ENCODE measurements at regions not wholly inside any gene's neighbourhood (a gene's known extent, or its start where the extent isn't known, plus 50 kb on each side); places are given as distances from the start of the nearest gene placed in this dataset.
A peak's percentile ranks its signal among the peaks of the same experiment; 100 is the strongest.

GRCh38 chr11:11710556-11710955, 88.8 kb upstream of the GALNT18 start:
- DNase-seq: peak; percentile 54

- DNase-seq: no peak
Observed at GRCh38 chr11:11709447-11710239, 87.8 kb upstream of the GALNT18 start.

- DNase-seq: no peak
Observed at GRCh38 chr11:11708256-11708655, 86.5 kb upstream of the GALNT18 start.

- DNase-seq: no peak
Observed at GRCh38 chr11:11706028-11706427, 84.2 kb upstream of the GALNT18 start.

GRCh38 chr11:11703885-11704284, 82.1 kb upstream of the GALNT18 start:
- DNase-seq: no peak

GRCh38 chr11:11701070-11701469, 79.3 kb upstream of the GALNT18 start:
- DNase-seq: no peak

GRCh38 chr11:11697796-11698195, 76.0 kb upstream of the GALNT18 start:
- DNase-seq: no peak

GRCh38 chr11:11691296-11692151, 69.7 kb upstream of the GALNT18 start:
- DNase-seq: no peak

GRCh38 chr11:11681536-11681935, 59.7 kb upstream of the GALNT18 start:
- no peak for DNase-seq

GRCh38 chr11:11677672-11678356, 56.0 kb upstream of the GALNT18 start:
- DNase-seq: no peak

- no peak for DNase-seq
Observed at GRCh38 chr11:11675671-11676181, 53.9 kb upstream of the GALNT18 start.

GRCh38 chr11:11672789-11673188, 51.0 kb upstream of the GALNT18 start:
- DNase-seq: no peak

GRCh38 chr11:11672101-11672500, 50.3 kb upstream of the GALNT18 start:
- no peak for DNase-seq
